AG10803 (cell line): ENCODE measurements at regions not wholly inside any gene's neighbourhood (a gene's known extent, or its start where the extent isn't known, plus 50 kb on each side); places are given as distances from the start of the nearest gene placed in this dataset.

Experiments used
- DNase-seq: peaks from one replicate; pipeline ENCODE4 v3.0.0; 2010; ENCODE audit warnings: low read depth
- H3K4me3 ChIP-seq: 2 replicates; pipeline ENCODE4 v1.5.1; 2011; ENCODE audit warnings: mild to moderate bottlenecking, low read length, control low read depth
- TF ChIP-seq, protein P1 (sequence below): conservative IDR thresholded peaks from 2 replicates; pipeline ENCODE4 v1.5.1; 2011; ENCODE audit warnings: mild to moderate bottlenecking, low read length, control low read depth, inconsistent platforms

DNA sequence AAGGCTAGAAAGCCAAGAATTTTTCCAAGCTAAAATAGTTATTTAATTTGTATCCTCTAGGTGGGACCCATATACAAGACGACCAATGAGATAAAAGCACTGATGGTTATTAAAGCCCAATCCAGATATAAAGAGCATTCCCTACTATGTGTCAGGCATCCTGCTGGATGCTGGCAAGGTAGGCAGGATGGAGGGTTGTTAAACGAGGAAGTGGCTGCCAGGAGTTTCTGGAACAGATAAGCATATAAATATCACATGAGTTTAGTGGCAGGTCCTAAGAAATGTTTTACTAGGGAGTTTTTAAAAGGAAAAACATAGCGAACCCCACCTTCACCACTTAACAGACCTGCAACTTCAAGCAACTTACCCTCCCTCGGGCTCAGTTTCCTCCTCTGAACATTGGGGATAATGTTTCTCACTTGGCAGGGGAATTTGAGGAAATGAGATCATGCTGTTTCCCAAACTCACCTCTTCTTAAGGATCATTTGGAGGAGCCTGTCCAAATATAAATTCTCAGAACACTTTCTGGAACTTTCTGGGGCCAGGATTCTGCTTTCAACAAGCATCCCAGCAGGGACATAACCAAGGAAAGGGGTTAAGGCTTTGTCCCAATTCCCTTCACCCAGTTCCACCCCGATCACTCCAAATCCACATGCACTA, 94.3 kb upstream of the LDB2 start:
- no peak for DNase-seq
- TF ChIP-seq, protein P1, sequence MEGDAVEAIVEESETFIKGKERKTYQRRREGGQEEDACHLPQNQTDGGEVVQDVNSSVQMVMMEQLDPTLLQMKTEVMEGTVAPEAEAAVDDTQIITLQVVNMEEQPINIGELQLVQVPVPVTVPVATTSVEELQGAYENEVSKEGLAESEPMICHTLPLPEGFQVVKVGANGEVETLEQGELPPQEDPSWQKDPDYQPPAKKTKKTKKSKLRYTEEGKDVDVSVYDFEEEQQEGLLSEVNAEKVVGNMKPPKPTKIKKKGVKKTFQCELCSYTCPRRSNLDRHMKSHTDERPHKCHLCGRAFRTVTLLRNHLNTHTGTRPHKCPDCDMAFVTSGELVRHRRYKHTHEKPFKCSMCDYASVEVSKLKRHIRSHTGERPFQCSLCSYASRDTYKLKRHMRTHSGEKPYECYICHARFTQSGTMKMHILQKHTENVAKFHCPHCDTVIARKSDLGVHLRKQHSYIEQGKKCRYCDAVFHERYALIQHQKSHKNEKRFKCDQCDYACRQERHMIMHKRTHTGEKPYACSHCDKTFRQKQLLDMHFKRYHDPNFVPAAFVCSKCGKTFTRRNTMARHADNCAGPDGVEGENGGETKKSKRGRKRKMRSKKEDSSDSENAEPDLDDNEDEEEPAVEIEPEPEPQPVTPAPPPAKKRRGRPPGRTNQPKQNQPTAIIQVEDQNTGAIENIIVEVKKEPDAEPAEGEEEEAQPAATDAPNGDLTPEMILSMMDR = no peak
- H3K4me3 ChIP-seq = no peak overlapping the region

DNA sequence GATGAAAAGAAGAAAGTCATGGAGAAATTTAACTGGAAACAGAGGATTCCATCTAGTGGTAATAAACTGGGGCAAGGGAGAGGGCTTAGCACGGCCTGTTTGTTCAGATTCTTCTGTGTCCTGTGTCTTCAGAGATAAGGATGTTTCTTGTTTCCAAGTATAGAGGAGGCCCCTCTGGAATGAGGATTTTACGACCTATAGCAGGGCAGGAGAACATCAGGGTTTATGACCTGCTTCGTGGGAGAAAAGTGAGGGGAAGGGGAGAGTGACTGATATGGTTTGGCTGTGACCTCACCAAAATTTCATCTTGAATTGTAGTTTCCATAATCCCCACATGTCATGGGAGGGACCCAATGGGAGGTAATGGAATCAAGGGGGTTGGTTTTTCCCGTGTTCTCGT, 93.0 kb upstream of the LDB2 start:
- no peak overlapping the region for H3K4me3 ChIP-seq
- DNase-seq = no peak
- TF ChIP-seq, protein P1 = no peak

DNA sequence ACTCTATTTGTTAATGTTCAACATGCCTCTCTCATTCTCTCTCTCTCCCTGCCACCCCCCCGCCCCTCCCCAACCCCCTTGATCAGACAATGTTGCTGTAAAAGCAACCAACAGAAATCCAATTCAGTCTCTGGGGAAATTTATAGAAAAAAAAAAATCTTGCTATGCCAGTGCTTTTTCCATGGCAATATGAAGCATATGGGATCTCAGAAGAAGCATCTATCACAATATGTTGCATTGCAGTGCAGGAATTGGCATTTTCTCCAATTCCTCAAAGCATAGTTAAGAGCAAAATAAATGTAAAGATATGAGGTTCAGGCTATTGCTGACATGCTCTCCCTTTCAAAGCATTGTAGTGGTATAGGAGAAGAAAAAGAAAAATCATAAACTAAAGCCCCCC, 90.9 kb upstream of the LDB2 start:
- TF ChIP-seq, protein P1 = no peak
- no peak overlapping the region for H3K4me3 ChIP-seq
- no peak for DNase-seq

DNA sequence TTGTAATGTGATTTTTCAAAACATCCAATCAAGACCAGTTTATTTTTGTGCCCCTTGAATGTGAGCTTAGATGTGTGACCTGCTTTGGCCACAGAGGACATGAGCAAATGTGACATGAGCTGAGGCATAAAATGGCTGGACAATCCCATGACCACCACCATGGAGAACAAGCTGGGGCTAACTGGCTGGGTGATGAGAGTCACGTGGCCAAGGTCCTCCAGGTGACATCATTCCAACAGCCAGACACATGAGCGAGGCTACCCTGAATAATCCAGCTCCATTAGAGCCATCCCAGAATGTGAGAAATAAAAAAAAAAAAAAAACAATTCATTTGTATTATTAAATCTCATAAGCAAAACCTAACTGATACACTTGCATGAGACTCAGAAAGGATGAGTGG, 90.4 kb upstream of the LDB2 start:
- no peak for DNase-seq
- TF ChIP-seq, protein P1 = no peak

DNA sequence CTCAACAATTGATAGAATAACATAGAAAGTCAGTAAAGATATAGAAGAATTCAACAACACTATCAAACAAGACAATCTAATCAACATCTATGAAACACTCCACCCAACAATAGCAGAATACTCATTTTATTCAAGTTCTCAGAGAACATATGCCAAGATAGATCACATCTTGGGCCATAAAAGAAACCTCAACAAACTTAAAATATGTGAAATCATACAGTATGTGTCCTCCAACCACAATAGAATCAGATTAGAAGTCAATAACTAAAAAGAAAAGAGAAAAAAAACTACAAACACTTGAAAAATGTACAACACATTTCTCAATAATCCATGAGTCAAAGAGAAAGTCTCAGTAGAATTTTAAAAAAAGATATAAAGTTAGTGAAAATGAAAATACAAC, 78.6 kb upstream of the LDB2 start:
- TF ChIP-seq, protein P1 = no peak
- peak; percentile 64 for DNase-seq
- no peak overlapping the region for H3K4me3 ChIP-seq

More for the DNA sequence above, 90.4 kb upstream of the LDB2 start:
- no peak overlapping the region for H3K4me3 ChIP-seq

DNA sequence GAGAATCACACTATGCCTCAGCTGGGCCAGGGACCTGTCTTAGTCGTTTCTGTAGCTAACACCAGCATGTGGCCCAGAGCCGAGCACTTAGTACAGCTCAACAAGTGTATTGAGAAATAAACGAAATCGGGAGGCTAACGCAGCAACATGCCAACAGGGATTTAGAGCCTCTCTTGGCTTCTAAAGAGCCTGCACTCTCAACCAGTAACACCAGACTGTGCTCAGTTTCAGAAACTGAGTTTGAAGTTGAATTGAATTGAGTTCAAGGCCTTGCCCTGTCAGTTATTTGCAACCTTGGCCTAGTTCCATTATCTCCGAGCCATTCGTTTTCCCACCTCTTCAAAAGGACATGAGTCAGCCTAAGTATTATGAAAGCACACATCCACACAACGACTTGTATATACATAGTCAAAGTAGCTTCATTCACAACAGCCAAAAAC, 71.3 kb upstream of the LDB2 start:
- no peak overlapping the region for H3K4me3 ChIP-seq
- peak; percentile 64 for DNase-seq
- TF ChIP-seq, protein P1 = no peak

DNA sequence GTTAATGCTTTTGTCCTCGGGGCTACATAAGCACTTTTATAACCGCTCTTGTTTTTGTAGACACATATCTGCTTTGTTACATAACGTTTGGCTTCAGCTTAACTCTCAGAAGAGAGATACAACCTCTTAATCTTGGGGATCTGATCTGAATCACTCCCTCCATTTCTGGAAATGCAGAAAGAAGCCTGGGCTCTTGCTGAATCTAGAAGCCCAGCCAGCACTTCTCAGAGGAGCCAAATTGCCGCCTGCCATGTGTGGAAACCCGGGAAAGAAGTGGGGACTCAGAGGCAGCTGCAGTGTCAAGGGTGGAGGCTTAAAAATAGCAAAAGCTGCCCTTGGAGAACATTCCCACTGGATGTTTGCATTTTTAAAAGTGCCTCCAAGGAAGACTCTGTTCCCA, 69.3 kb upstream of the LDB2 start:
- TF ChIP-seq, protein P1 = no peak
- no peak overlapping the region for H3K4me3 ChIP-seq
- DNase-seq = peak; percentile 61
